CD4-positive, alpha-beta memory T cell (primary cell): ENCODE measurements at regions not wholly inside any gene's neighbourhood (a gene's known extent, or its start where the extent isn't known, plus 50 kb on each side); places are given as distances from the start of the nearest gene placed in this dataset.

ENCODE experiments used
- CTCF ChIA-PET: fragments of 350-600 bp; sonication (Branson Sonifier 250); formaldehyde crosslinking; loops from one replicate; lab custom pipeline; 2021; ENCODE audit warnings: inconsistent platforms; ENCODE audit not compliant: partially characterized antibody; lab: Charles Lee
- POLR2A ChIA-PET: fragments of 350-600 bp; sonication (Branson Sonifier 250); formaldehyde crosslinking; loops from one replicate; lab custom pipeline; 2021; ENCODE audit not compliant: partially characterized antibody; lab: Charles Lee
- DNase-seq, 5 donors: peaks; one replicate each; pipeline versions ENCODE4 v3.0.0 to v3.0.0-alpha.2; 2020 to 2022; ENCODE audit warnings: mixed read lengths in 1 of 5
- H3K27ac ChIP-seq: one replicate; pipeline ENCODE4 v1.7.0; 2013; ENCODE audit warnings: low read depth, low read length
- H3K27me3 ChIP-seq: 2 replicates; pipeline ENCODE4 v1.7.0; 2013; ENCODE audit warnings: mild to moderate bottlenecking, low read length, moderate library complexity; ENCODE audit not compliant: insufficient read depth
- H3K36me3 ChIP-seq: 2 replicates; pipeline ENCODE4 v1.7.0; 2013; ENCODE audit warnings: mild to moderate bottlenecking, low read length, moderate library complexity; ENCODE audit not compliant: insufficient read depth
- H3K4me1 ChIP-seq: 2 replicates; pipeline ENCODE4 v1.7.0; 2013; ENCODE audit warnings: mild to moderate bottlenecking, low read length, moderate library complexity; ENCODE audit not compliant: insufficient read depth
- H3K4me3 ChIP-seq, 2 donors: one replicate each; pipeline ENCODE4 v1.7.0; 2013; ENCODE audit warnings: low read length in 2 of 2, mild to moderate bottlenecking in 1 of 2
- H3K9me3 ChIP-seq, 2 donors: one replicate each; pipeline ENCODE4 v1.7.0; 2013; ENCODE audit warnings: low read length in 2 of 2, control low read depth in 1 of 2; ENCODE audit not compliant: control insufficient read depth in 1 of 2
- H3K27ac Mint-ChIP-seq, 7 donors: one replicate each; pipeline ENCODE4 v1.8.0; 2020 to 2021; ENCODE audit warnings: mixed read lengths in 7 of 7, mild to moderate bottlenecking in 6 of 7, inconsistent platforms in 3 of 7, moderate library complexity in 3 of 7
- H3K27me3 Mint-ChIP-seq, 2 donors: one replicate each; pipeline ENCODE4 v1.8.0; 2020 to 2021; ENCODE audit warnings: mixed read lengths in 2 of 2
- H3K36me3 Mint-ChIP-seq, 2 donors: one replicate each; pipeline ENCODE4 v1.8.0; 2020 to 2021; ENCODE audit warnings: mixed read lengths in 2 of 2, inconsistent platforms in 1 of 2, mild to moderate bottlenecking in 1 of 2
- H3K4me1 Mint-ChIP-seq, 4 donors: one replicate each; pipeline ENCODE4 v1.8.0; 2020 to 2021; ENCODE audit warnings: mixed read lengths in 4 of 4, mild to moderate bottlenecking in 1 of 4
- H3K4me3 Mint-ChIP-seq, 8 donors: one replicate each; pipeline ENCODE4 v1.8.0; 2020 to 2021; ENCODE audit warnings: mixed read lengths in 8 of 8, mild to moderate bottlenecking in 7 of 8, moderate library complexity in 6 of 8, inconsistent platforms in 3 of 8
- H3K9me3 Mint-ChIP-seq, 8 donors: one replicate each; pipeline ENCODE4 v1.8.0; 2020 to 2021; ENCODE audit warnings: mixed read lengths in 8 of 8, mild to moderate bottlenecking in 5 of 8, inconsistent platforms in 3 of 8, moderate library complexity in 1 of 8
- intact Hi-C: fragments of 100-400 bp; cut with micrococcal nuclease; formaldehyde crosslinking; loops from one replicate; pipeline ENCODE4 v1.15.1; 2023

DNA sequence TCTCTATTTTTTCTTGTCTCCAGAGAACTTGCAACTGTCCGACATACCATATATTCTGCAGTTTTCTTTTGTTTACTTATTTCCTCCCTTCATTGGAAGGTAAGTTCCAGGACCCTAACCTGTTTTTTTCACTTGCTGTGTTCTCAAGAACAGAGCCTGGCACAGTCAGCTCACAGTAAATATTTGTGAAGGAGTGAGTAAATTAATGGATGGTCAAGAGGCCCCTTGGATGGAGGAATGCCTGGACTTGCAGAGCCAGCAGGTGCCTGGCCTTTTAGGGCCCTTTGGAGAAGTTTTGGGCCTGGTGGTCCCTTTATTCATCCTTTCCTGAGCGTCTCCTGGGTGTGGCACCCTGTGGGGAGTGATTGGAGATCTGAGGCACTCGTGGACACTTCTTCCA lies 182.1 kb upstream of the POU3F1 start:
- no peak overlapping the region for H3K4me3 Mint-ChIP-seq
- Histone ChIP-seq H3K27me3 (no peaks in the 10 kb centered on the region), H3K9me3 (no peaks in the 10 kb centered on the region), H3K36me3 (no peaks in the 10 kb centered on the region), H3K4me3 (no peak overlapping the region), H3K27ac (no peak overlapping the region), H3K4me1 (no peaks in the 10 kb centered on the region)
- peaks cover 0 to 5% (median 0%) of the 10 kb centered on the region in 8 donors for H3K9me3 Mint-ChIP-seq
- DNase-seq, result no peak
- ChIA-PET CTCF (no interaction called here), POLR2A (no interaction called here)
- intact Hi-C loops, result no loop called here
- H3K27me3 Mint-ChIP-seq, result peaks cover 5 to 20% of the 10 kb centered on the region in 2 donors
- H3K36me3 Mint-ChIP-seq, result no peaks in the 10 kb centered on the region
- no peaks in the 10 kb centered on the region for H3K4me1 Mint-ChIP-seq
- H3K27ac Mint-ChIP-seq, result peak overlapping the region in 1 of 7 donors; percentile 59

- CTCF ChIA-PET, result no interaction called here
- Mint-ChIP-seq H3K4me1 (no peaks in the 10 kb centered on the region), H3K27me3 (peaks cover 6 to 22% of the 10 kb centered on the region in 2 donors)
Observed at GRCh38 chr1:38225745-38226144, 179.2 kb upstream of the POU3F1 start.

GRCh38 chr1:38223391-38223790 lies 176.8 kb upstream of the POU3F1 start:
- Mint-ChIP-seq H3K27me3 (peaks cover 13 to 26% of the 10 kb centered on the region in 2 donors), H3K27ac (no peak overlapping the region), H3K36me3 (no peaks in the 10 kb centered on the region), H3K4me3 (no peak overlapping the region), H3K4me1 (no peaks in the 10 kb centered on the region), H3K9me3 (peaks cover 0 to 4% (median 0%) of the 10 kb centered on the region in 8 donors)
- H3K4me1 ChIP-seq, result no peaks in the 10 kb centered on the region
- DNase-seq, result no peak
- H3K4me3 ChIP-seq, result no peak overlapping the region
- H3K27me3 ChIP-seq, result no peaks in the 10 kb centered on the region
- no peaks in the 10 kb centered on the region for H3K9me3 ChIP-seq
- intact Hi-C loops, result no loop called here
- no peaks in the 10 kb centered on the region for H3K36me3 ChIP-seq
- CTCF ChIA-PET, result no interaction called here
- POLR2A ChIA-PET, result no interaction called here
- H3K27ac ChIP-seq, result no peak overlapping the region

More at GRCh38 chr1:38225745-38226144, 179.2 kb upstream of the POU3F1 start:
- H3K9me3 ChIP-seq, result no peaks in the 10 kb centered on the region
- Mint-ChIP-seq H3K9me3 (peaks cover 0 to 4% (median 0%) of the 10 kb centered on the region in 8 donors), H3K27ac (no peak overlapping the region), H3K4me3 (no peak overlapping the region), H3K36me3 (no peaks in the 10 kb centered on the region)
- intact Hi-C loops, result no loop called here
- H3K36me3 ChIP-seq, result no peaks in the 10 kb centered on the region
- no peak overlapping the region for H3K27ac ChIP-seq
- no peaks in the 10 kb centered on the region for H3K4me1 ChIP-seq
- DNase-seq, result no peak
- no peak overlapping the region for H3K4me3 ChIP-seq
- no peaks in the 10 kb centered on the region for H3K27me3 ChIP-seq
- POLR2A ChIA-PET, result no interaction called here

- Mint-ChIP-seq H3K9me3 (peaks cover 0 to 4% (median 0%) of the 10 kb centered on the region in 8 donors), H3K27me3 (peaks cover 12 to 23% of the 10 kb centered on the region in 2 donors), H3K4me1 (no peaks in the 10 kb centered on the region), H3K27ac (no peak overlapping the region), H3K4me3 (no peak overlapping the region), H3K36me3 (no peaks in the 10 kb centered on the region)
- H3K36me3 ChIP-seq, result no peaks in the 10 kb centered on the region
- H3K4me3 ChIP-seq, result no peak overlapping the region
- H3K27ac ChIP-seq, result no peak overlapping the region
- no peaks in the 10 kb centered on the region for H3K4me1 ChIP-seq
- POLR2A ChIA-PET, result no interaction called here
- H3K27me3 ChIP-seq, result no peaks in the 10 kb centered on the region
- intact Hi-C loops, result no loop called here
- DNase-seq, result no peak
- H3K9me3 ChIP-seq, result no peaks in the 10 kb centered on the region
- CTCF ChIA-PET, result no interaction called here
Observed at GRCh38 chr1:38222891-38223290, 176.3 kb upstream of the POU3F1 start.

DNA sequence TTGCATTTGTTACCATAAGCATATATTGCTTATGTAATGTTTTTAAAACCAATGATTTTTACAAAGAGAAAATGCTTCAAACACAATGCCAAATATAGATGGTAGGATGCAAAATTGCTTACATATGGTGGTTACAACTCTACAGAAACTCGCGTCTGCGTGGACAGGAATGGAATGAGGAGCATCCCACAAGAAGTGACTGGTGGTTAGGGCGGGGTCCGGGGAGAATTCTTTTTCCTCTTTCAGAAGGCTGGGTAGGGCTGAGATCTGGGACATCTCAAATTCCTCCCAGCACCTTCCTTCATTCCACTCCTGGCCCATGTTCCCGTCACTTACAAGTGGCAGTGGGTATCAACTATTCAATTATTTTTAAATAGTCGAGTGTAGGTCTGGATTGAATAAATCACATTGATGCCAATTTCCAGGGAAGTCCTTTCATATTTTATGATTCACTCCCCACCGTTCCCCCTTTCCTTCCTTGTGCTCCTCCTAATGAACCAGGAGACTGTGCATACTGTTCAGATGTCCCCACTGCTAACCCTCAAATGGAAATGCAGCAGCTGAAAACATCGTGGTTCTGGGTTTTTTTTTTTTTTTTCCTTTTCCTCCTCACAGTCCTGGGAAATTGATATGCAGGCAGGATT lies 174.5 kb upstream of the POU3F1 start:
- H3K4me1 Mint-ChIP-seq, result no peaks in the 10 kb centered on the region
- no peak overlapping the region for H3K27ac Mint-ChIP-seq
- POLR2A ChIA-PET, result no interaction called here
- no peaks in the 10 kb centered on the region for H3K36me3 Mint-ChIP-seq
- no peaks in the 10 kb centered on the region for H3K4me1 ChIP-seq
- intact Hi-C loops, result no loop called here
- H3K27me3 ChIP-seq, result no peaks in the 10 kb centered on the region
- H3K27me3 Mint-ChIP-seq, result peaks cover 12 to 26% of the 10 kb centered on the region in 2 donors
- no peaks in the 10 kb centered on the region for H3K36me3 ChIP-seq
- DNase-seq, result no peak
- H3K4me3 Mint-ChIP-seq, result no peak overlapping the region
- CTCF ChIA-PET, result no interaction called here
- H3K4me3 ChIP-seq, result no peak overlapping the region
- H3K9me3 Mint-ChIP-seq, result peaks cover 0 to 4% (median 0%) of the 10 kb centered on the region in 8 donors
- H3K27ac ChIP-seq, result no peak overlapping the region
- H3K9me3 ChIP-seq, result no peaks in the 10 kb centered on the region

DNA sequence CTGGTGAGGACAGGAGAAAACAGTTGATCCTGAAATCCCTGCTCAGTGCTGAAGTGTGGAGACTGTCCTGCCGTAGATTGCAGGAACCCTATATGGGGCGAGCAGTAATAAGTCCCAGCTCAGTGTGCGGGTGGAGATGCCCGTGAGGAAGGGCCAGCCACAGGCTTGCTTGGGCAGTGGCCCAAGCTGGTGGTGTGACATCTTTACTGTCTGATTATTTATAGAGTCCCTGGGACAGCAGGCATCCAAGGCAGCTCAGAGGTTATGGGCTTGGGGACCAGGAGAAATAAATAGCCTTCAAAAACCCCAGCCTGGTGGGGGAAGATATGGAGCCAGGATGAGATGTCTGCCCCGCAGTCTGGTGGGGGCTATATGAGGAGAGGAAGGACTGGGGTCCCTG lies 170.7 kb upstream of the POU3F1 start:
- Histone ChIP-seq H3K9me3 (no peaks in the 10 kb centered on the region), H3K27ac (no peak overlapping the region), H3K4me1 (no peaks in the 10 kb centered on the region), H3K36me3 (no peaks in the 10 kb centered on the region), H3K4me3 (no peak overlapping the region), H3K27me3 (no peaks in the 10 kb centered on the region)
- Mint-ChIP-seq H3K27ac (no peak overlapping the region), H3K9me3 (no peaks in the 10 kb centered on the region), H3K4me1 (peaks cover 0 to 8% (median 1%) of the 10 kb centered on the region in 4 donors), H3K4me3 (no peak overlapping the region), H3K36me3 (no peaks in the 10 kb centered on the region), H3K27me3 (peaks cover 19 to 46% of the 10 kb centered on the region in 2 donors)
- DNase-seq, result no peak
- intact Hi-C loops, result no loop called here
- POLR2A ChIA-PET, result no interaction called here
- CTCF ChIA-PET, result interaction anchor here (0.6 kb wide), 1 partner anchor 520 kb away, joined by 3 read pairs; no protein-coding TSS in a partner anchor

- no peaks in the 10 kb centered on the region for H3K27me3 ChIP-seq
- H3K4me1 ChIP-seq, result no peaks in the 10 kb centered on the region
- no peaks in the 10 kb centered on the region for H3K9me3 ChIP-seq
- Mint-ChIP-seq H3K9me3 (no peaks in the 10 kb centered on the region), H3K36me3 (no peaks in the 10 kb centered on the region), H3K4me3 (no peak overlapping the region), H3K27ac (no peak overlapping the region), H3K4me1 (peaks cover 0 to 8% (median 1%) of the 10 kb centered on the region in 4 donors), H3K27me3 (peaks cover 16 to 51% of the 10 kb centered on the region in 2 donors)
- intact Hi-C loops, result no loop called here
- H3K36me3 ChIP-seq, result no peaks in the 10 kb centered on the region
- no peak overlapping the region for H3K27ac ChIP-seq
- POLR2A ChIA-PET, result no interaction called here
- CTCF ChIA-PET, result no interaction called here
- no peak overlapping the region for H3K4me3 ChIP-seq
- DNase-seq, result no peak
Observed at GRCh38 chr1:38213646-38214434, 167.2 kb upstream of the POU3F1 start.
